Panc1 (cell line): ENCODE measurements at regions not wholly inside any gene's neighbourhood (a gene's known extent, or its start where the extent isn't known, plus 50 kb on each side); places are given as distances from the start of the nearest gene placed in this dataset.

Experiments used
- ATAC-seq: fragments of 200-7000 bp; cut with Tn5 transposase; 2 replicates; pipeline ENCODE4 v1.9.1; 2020; ENCODE audit warnings: mild to moderate bottlenecking, moderate library complexity
- BruUV-seq: library from RNA; stranded (reverse); fragments of 400-500 nt; replicated peaks from 2 replicates; lab custom pipeline; 2021; lab: Mats Ljungman, UMichigan
- CTCF ChIA-PET: fragments of 300-600 bp; sonication (Branson Sonifier 250); formaldehyde crosslinking; loops from one replicate; lab custom pipeline; 2022; ENCODE audit warnings: antibody characterized with exemption; lab: Charles Lee
- POLR2A ChIA-PET: fragments of 300-600 bp; sonication (Branson Sonifier 250); formaldehyde crosslinking; loops from one replicate; lab custom pipeline; 2022; ENCODE audit warnings: antibody characterized with exemption; lab: Charles Lee
- DNase-seq: peaks from one replicate; pipeline ENCODE4 v3.0.0-alpha.2; 2010; ENCODE audit warnings: low read depth, low spot score
- H3K27ac ChIP-seq: 2 replicates; pipeline ENCODE4 v1.5.1; 2011; ENCODE audit warnings: mild to moderate bottlenecking, low read length, inconsistent platforms
- H3K27me3 ChIP-seq: fragments of 200-500 bp; sonication (Bioruptor generic); 2 replicates; pipeline ENCODE4 v1.6.0; 2014; ENCODE audit warnings: low read length, inconsistent platforms; ENCODE audit not compliant: control insufficient read depth, insufficient read depth
- H3K36me3 ChIP-seq: fragments of 200-500 bp; sonication (Bioruptor generic); 2 replicates; pipeline ENCODE4 v1.5.1; 2014; ENCODE audit warnings: inconsistent platforms, mild to moderate bottlenecking, low read length, moderate library complexity; ENCODE audit not compliant: control insufficient read depth, insufficient read depth
- H3K4me1 ChIP-seq: 2 replicates; pipeline ENCODE4 v1.5.1; 2011; ENCODE audit warnings: inconsistent platforms, mild to moderate bottlenecking, low read length, moderate library complexity; ENCODE audit not compliant: control insufficient read depth, insufficient read depth
- H3K4me3 ChIP-seq, 2 experiments: 2 replicates each; pipeline ENCODE4 v1.5.1; 2011 to 2012; ENCODE audit warnings: low read depth in 2 of 2, low read length in 2 of 2, mild to moderate bottlenecking in 2 of 2, inconsistent platforms in 1 of 2, moderate library complexity in 1 of 2
- H3K9me3 ChIP-seq: fragments of 200-500 bp; sonication (Bioruptor generic); 2 replicates; pipeline ENCODE4 v1.5.1; 2014; ENCODE audit warnings: low read depth, mild to moderate bottlenecking, inconsistent platforms, low read length, moderate library complexity; ENCODE audit not compliant: control insufficient read depth, insufficient read depth
- POLR2AphosphoS5 ChIP-seq: IDR thresholded peaks from 2 replicates; pipeline ENCODE4 v1.6.1; 2012; ENCODE audit warnings: mild to moderate bottlenecking, low read depth, low read length, moderate library complexity
- SIN3A ChIP-seq: IDR thresholded peaks from 2 replicates; pipeline ENCODE4 v1.6.1; 2012; ENCODE audit warnings: low read depth, mild to moderate bottlenecking, low read length, moderate library complexity, borderline replicate concordance; ENCODE audit not compliant: insufficient read depth
- TCF7L2 ChIP-seq: IDR thresholded peaks from 2 replicates; pipeline ENCODE4 v1.6.1; 2011; ENCODE audit warnings: mild to moderate bottlenecking, low read depth, low read length, inconsistent platforms
- in situ Hi-C: cut with HindIII; loops from 2 replicates; pipeline ENCODE4 v1.10.0; 2016; ENCODE audit warnings: low sequenced_read_pairs, low pct_unique_long_range_greater_than_20kb
- intact Hi-C: fragments of 100-400 bp; cut with micrococcal nuclease; formaldehyde crosslinking; loops from one replicate; pipeline ENCODE4 v1.10.0; 2022; ENCODE audit not compliant: unreplicated experiment
- TF ChIP-seq, protein P1 (sequence below), 2 experiments: IDR thresholded peaks; 2 replicates each; pipeline ENCODE4 v1.6.1; 2011 to 2012; ENCODE audit warnings: low read depth in 2 of 2, control low read depth in 1 of 2, low read length in 1 of 2, mild to moderate bottlenecking in 1 of 2, moderate library complexity in 1 of 2; ENCODE audit not compliant: insufficient read depth in 1 of 2
- TF ChIP-seq, protein P2 (sequence below): fragments of 450-650 bp; IDR thresholded peaks from 2 replicates; pipeline ENCODE4 v1.5.1; 2017; ENCODE audit warnings: mild to moderate bottlenecking

DNA sequence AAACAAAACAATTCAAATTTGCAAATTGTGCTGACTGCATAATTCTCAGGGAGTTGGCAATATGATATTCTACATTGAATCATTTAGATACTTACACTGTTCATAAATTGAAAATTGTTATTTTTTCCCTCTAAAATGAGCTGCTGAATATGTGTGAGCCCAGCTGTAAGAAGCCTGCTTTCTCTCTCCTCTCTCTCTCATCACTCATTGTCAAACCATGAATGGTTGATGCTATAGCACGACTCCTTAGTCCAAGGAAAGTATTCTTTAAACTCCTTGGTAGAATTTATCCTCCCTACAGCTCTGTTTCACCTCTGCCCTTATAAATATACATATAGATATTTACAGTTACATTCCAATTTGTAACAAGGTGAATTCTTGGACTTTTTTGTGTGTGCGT, 116.4 kb upstream of the POU3F2 start:
- H3K27ac ChIP-seq: no peak overlapping the region
- no peaks in the 10 kb centered on the region for H3K36me3 ChIP-seq
- TF ChIP-seq TCF7L2: no peak
- TF ChIP-seq, protein P1, sequence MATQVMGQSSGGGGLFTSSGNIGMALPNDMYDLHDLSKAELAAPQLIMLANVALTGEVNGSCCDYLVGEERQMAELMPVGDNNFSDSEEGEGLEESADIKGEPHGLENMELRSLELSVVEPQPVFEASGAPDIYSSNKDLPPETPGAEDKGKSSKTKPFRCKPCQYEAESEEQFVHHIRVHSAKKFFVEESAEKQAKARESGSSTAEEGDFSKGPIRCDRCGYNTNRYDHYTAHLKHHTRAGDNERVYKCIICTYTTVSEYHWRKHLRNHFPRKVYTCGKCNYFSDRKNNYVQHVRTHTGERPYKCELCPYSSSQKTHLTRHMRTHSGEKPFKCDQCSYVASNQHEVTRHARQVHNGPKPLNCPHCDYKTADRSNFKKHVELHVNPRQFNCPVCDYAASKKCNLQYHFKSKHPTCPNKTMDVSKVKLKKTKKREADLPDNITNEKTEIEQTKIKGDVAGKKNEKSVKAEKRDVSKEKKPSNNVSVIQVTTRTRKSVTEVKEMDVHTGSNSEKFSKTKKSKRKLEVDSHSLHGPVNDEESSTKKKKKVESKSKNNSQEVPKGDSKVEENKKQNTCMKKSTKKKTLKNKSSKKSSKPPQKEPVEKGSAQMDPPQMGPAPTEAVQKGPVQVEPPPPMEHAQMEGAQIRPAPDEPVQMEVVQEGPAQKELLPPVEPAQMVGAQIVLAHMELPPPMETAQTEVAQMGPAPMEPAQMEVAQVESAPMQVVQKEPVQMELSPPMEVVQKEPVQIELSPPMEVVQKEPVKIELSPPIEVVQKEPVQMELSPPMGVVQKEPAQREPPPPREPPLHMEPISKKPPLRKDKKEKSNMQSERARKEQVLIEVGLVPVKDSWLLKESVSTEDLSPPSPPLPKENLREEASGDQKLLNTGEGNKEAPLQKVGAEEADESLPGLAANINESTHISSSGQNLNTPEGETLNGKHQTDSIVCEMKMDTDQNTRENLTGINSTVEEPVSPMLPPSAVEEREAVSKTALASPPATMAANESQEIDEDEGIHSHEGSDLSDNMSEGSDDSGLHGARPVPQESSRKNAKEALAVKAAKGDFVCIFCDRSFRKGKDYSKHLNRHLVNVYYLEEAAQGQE (IDR thresholded peaks at IDR 0.05; ENCODE audit: insufficient read depth in 1 of 2, low read depth in 2 of 2, low read length in 1 of 2): no peak
- TF ChIP-seq POLR2AphosphoS5: no peak
- no peak for TF ChIP-seq SIN3A
- TF ChIP-seq, protein P2, sequence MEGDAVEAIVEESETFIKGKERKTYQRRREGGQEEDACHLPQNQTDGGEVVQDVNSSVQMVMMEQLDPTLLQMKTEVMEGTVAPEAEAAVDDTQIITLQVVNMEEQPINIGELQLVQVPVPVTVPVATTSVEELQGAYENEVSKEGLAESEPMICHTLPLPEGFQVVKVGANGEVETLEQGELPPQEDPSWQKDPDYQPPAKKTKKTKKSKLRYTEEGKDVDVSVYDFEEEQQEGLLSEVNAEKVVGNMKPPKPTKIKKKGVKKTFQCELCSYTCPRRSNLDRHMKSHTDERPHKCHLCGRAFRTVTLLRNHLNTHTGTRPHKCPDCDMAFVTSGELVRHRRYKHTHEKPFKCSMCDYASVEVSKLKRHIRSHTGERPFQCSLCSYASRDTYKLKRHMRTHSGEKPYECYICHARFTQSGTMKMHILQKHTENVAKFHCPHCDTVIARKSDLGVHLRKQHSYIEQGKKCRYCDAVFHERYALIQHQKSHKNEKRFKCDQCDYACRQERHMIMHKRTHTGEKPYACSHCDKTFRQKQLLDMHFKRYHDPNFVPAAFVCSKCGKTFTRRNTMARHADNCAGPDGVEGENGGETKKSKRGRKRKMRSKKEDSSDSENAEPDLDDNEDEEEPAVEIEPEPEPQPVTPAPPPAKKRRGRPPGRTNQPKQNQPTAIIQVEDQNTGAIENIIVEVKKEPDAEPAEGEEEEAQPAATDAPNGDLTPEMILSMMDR: no peak
- BruUV-seq: no TSS peak
- ChIA-PET POLR2A (no interaction called here), CTCF (no interaction called here)
- DNase-seq (no peak), ATAC-seq (no peak)
- H3K4me3 ChIP-seq: no peak overlapping the region
- no peaks in the 10 kb centered on the region for H3K4me1 ChIP-seq
- intact Hi-C loops (no loop called here), in situ Hi-C loops (no loop called here)
- no peaks in the 10 kb centered on the region for H3K9me3 ChIP-seq
- H3K27me3 ChIP-seq: peaks cover 9% of the 10 kb centered on the region

DNA sequence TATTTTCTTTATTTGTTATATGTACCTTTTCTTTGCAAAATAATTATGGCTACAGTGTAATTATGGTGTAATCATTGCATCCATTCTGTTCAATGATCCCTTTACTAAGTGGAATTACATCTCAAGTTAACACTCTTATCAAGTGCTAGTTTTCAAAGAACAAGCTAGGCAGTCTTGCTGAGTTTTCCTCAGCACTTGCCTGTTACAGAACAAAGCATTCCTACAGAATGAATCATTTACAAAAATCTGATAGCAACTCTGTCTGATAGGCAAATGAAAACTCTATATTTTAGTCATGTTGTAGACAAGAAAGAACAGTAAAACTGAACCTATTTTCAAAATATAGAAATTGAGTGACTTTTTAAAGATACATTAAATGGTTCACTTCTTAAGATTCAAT, 109.8 kb upstream of the POU3F2 start:
- no peak for ATAC-seq
- no peaks in the 10 kb centered on the region for H3K27me3 ChIP-seq
- no peak overlapping the region for H3K4me3 ChIP-seq
- CTCF ChIA-PET: no interaction called here
- POLR2A ChIA-PET: no interaction called here
- no peaks in the 10 kb centered on the region for H3K4me1 ChIP-seq
- intact Hi-C loops: no loop called here
- no TSS peak for BruUV-seq
- TF ChIP-seq SIN3A (no peak), POLR2AphosphoS5 (no peak), TCF7L2 (no peak)
- TF ChIP-seq, protein P1 (IDR thresholded peaks at IDR 0.05; ENCODE audit: insufficient read depth in 1 of 2, low read depth in 2 of 2, low read length in 1 of 2): no peak
- TF ChIP-seq, protein P2: no peak
- H3K27ac ChIP-seq: no peak overlapping the region
- H3K9me3 ChIP-seq: no peaks in the 10 kb centered on the region
- DNase-seq: no peak
- in situ Hi-C loops: no loop called here
- no peaks in the 10 kb centered on the region for H3K36me3 ChIP-seq
